ENCODE measurements at regions not wholly inside any gene's neighbourhood (a gene's known extent, or its start where the extent isn't known, plus 50 kb on each side); places are given as distances from the start of the nearest gene placed in this dataset.
"Not testable (repeated sequence)": the region's sequence is repeated elsewhere in the genome, so short reads cannot be mapped to it uniquely, and the experiment has no call there.

- not testable (repeated sequence) for H3K4me3 ChIP-seq (ENCODE audit: low read depth, low read length); H3K27me3 ChIP-seq (ENCODE audit: control insufficient read depth, insufficient read depth, low read length); DNase-seq (ENCODE audit: low read depth); H3K36me3 ChIP-seq (ENCODE audit: control insufficient read depth, insufficient read depth, low read length); FAIRE-seq
Observed at GRCh38 chr15:84094720-84095119, 140.9 kb upstream of the GOLGA6L4 start.

- not testable (repeated sequence) for H3K36me3 ChIP-seq (ENCODE audit: control insufficient read depth, insufficient read depth, low read length); FAIRE-seq; H3K27me3 ChIP-seq (ENCODE audit: control insufficient read depth, insufficient read depth, low read length); DNase-seq (ENCODE audit: low read depth); H3K4me3 ChIP-seq (ENCODE audit: low read depth, low read length)
Observed at GRCh38 chr15:84097053-84097452, 138.5 kb upstream of the GOLGA6L4 start.

DNA sequence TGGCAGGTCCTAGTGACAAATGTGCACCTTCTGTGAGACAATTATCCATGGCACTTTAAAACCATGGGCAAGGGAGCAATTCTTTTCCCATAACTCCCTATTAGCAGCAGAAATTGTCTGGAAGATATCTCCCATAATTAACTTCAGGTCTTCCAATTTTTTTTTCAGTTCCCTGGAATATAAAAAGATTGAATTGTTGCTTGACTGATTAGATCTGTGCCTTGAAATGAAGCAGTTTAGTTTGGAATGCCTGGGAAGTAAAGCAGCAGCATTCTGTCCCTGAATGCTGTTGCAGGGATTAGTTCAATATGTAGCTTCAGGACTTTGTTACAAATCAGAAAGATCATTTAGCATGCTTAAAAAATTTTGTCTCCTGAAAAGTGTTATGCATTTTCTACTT, 137.0 kb upstream of the GOLGA6L4 start:
- Histone ChIP-seq H3K4me3 (ENCODE audit: low read depth, low read length) (no peak overlapping the region), H3K27me3 (ENCODE audit: control insufficient read depth, insufficient read depth, low read length) (no peaks in the 10 kb centered on the region), H3K36me3 (ENCODE audit: control insufficient read depth, insufficient read depth, low read length) (no peaks in the 10 kb centered on the region)
- FAIRE-seq (no peak), DNase-seq (ENCODE audit: low read depth) (no peak)
- no peak for TF ChIP-seq CTCF (IDR thresholded peaks at IDR 0.05; ENCODE audit: insufficient read depth, low read length, severe bottlenecking)

GRCh38 chr15:84099181-84099580, 136.4 kb upstream of the GOLGA6L4 start:
- peak; percentile 47 for DNase-seq (ENCODE audit: low read depth)
- TF ChIP-seq CTCF (IDR thresholded peaks at IDR 0.05; ENCODE audit: insufficient read depth, low read length, severe bottlenecking): no peak
- FAIRE-seq: no peak
- Histone ChIP-seq H3K4me3 (ENCODE audit: low read depth, low read length) (no peak overlapping the region), H3K36me3 (ENCODE audit: control insufficient read depth, insufficient read depth, low read length) (no peaks in the 10 kb centered on the region), H3K27me3 (ENCODE audit: control insufficient read depth, insufficient read depth, low read length) (no peaks in the 10 kb centered on the region)

- no peaks in the 10 kb centered on the region for H3K27me3 ChIP-seq (ENCODE audit: control insufficient read depth, insufficient read depth, low read length)
- no peak overlapping the region for H3K4me3 ChIP-seq (ENCODE audit: low read depth, low read length)
- no peak for FAIRE-seq
- no peak for DNase-seq (ENCODE audit: low read depth)
- H3K36me3 ChIP-seq (ENCODE audit: control insufficient read depth, insufficient read depth, low read length): no peaks in the 10 kb centered on the region
- no peak for TF ChIP-seq CTCF (IDR thresholded peaks at IDR 0.05; ENCODE audit: insufficient read depth, low read length, severe bottlenecking)
Observed at GRCh38 chr15:84103345-84103744, 132.2 kb upstream of the GOLGA6L4 start.

- no peaks in the 10 kb centered on the region for H3K36me3 ChIP-seq (ENCODE audit: control insufficient read depth, insufficient read depth, low read length)
- DNase-seq (ENCODE audit: low read depth) (no peak), FAIRE-seq (no peak)
- no peak overlapping the region for H3K4me3 ChIP-seq (ENCODE audit: low read depth, low read length)
- no peaks in the 10 kb centered on the region for H3K27me3 ChIP-seq (ENCODE audit: control insufficient read depth, insufficient read depth, low read length)
- no peak for TF ChIP-seq CTCF (IDR thresholded peaks at IDR 0.05; ENCODE audit: insufficient read depth, low read length, severe bottlenecking)
Observed at GRCh38 chr15:84104853-84105252, 130.7 kb upstream of the GOLGA6L4 start.

GRCh38 chr15:84108728-84109127, 126.8 kb upstream of the GOLGA6L4 start:
- no peaks in the 10 kb centered on the region for H3K36me3 ChIP-seq (ENCODE audit: control insufficient read depth, insufficient read depth, low read length)
- TF ChIP-seq CTCF (IDR thresholded peaks at IDR 0.05; ENCODE audit: insufficient read depth, low read length, severe bottlenecking): no peak
- peak; percentile 45 for DNase-seq (ENCODE audit: low read depth)
- H3K27me3 ChIP-seq (ENCODE audit: control insufficient read depth, insufficient read depth, low read length): no peaks in the 10 kb centered on the region
- no peak for FAIRE-seq
- no peak overlapping the region for H3K4me3 ChIP-seq (ENCODE audit: low read depth, low read length)
